NCI-H2107 (cell line): ENCODE measurements at regions not wholly inside any gene's neighbourhood (a gene's known extent, or its start where the extent isn't known, plus 50 kb on each side); places are given as distances from the start of the nearest gene placed in this dataset.
"Not testable (repeated sequence)": the region's sequence is repeated elsewhere in the genome, so short reads cannot be mapped to it uniquely, and the experiment has no call there.

Source experiments
- DNase-seq: peaks from one replicate; lab custom pipeline; 2025; lab: John Stamatoyannopoulos, UW

DNA sequence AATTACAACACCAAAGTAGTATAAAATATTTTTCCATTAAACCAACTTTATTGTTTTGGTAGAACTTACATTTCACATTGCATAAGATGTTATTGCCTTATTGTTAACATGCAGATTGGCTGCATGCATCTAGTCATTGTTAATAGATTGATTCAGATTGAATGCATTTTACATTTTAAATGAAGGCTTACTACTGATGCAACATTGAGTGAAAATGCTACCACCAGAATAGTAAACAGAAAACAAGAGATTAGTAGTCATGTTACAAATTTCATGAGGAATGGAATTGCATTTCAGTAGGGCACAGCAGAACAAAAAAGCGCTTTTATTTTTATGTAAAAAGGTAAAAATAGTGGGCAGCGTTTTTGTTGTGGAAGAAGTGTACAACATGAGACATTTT, 298.3 kb downstream of the ARL4A start:
- no peak for DNase-seq

DNA sequence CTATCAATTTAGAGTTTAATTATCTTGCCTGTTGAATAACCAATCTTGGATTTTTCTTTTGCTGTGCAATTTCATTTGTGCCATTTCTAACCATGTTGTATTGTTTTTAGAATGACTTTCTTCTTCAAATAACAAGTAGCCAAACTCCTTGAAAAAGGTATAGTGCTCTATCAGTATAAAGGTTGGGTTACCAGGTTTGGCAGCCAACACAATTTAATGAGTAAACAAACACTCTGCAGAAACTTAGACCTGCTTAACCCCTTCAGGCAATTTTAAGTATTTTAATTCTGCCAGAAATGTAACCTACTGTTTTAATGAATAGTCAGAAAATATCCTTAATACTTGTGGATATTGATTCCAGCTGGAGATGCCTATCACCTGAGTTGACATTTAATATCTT, 299.8 kb downstream of the ARL4A start:
- no peak for DNase-seq

DNA sequence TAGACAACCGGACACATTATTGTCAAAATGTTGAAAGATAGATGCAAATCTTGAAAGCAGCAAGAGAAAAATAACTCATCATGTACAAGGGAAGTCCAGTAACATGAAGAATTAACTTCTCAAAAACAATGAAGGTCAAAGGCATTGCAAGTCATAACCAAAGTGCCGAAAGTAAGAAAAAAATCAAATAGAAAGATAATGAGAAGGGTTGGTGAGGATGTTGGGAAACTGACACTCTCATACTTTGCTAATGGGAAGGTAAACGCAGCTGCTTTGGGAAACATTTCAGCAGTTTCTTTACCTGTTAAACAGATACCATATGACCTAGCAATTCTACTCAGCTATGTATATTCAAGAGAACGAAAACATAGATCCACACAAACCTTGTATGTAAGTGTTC, 303.0 kb downstream of the ARL4A start:
- DNase-seq: no peak

DNA sequence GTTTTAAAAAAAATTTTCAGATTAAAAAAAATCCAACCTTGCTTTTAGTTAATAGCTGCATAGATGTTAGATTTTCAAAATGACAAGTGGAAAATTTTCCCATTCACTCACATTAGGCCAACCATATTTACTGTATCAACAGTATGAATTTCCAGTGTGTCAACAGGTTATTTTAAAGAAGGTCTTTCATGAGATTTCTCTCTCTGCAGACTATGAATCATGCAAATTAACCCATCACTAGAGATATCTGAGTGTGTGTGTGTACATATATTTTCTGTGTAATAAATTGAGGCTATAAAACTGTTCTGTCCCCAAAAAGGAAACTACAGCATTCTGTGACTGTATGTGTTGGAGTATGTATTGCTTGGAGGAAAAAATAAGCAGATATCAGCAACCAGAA, 305.6 kb downstream of the ARL4A start:
- DNase-seq: no peak

DNA sequence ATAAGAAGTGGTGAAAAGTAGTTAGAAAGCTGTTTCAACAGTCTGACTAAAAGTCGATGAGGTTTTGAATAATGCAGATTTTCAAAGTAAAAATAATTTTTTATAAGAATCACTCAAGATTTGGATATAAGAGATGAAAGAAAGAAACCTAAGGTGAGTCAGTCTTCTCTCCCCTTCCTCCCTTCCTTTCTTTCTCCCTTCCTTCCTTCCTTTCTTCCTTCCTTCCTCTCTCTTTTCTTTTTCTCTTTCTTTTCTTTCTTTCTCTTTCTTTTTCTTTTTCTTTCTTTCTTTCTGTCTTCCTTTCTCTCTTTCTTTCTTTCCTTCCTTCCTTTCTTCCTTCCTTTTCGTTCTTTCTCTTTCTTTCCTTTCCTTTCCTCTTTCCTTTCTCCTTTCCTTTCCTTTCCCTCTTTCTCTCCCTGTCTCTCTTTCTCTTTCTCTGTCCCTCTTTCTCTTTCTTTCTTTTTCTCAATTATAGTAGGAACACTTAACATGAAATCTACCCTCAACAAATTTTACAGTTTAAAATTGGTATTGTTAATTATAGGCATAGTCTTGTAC, 308.6 kb downstream of the ARL4A start:
- DNase-seq: no peak

DNA sequence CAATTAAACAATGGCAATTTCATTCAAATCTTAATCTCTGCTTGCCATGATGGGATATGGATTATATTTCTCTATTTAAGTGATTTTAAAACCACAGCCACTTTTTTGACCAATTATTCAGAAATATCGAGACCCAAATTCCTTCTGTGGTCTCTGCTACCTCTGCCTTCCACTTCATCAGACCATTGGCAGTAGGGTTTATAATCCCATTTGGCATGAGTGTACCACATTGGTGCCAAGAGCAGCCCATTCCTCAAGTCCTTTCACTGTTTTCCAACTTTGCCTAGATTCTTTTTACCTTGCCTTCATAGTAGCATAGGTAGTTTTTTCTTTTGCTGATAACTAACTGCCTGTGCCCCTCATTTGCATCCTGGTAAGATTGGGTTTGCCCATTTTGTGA, 319.9 kb downstream of the ARL4A start:
- no peak for DNase-seq

DNA sequence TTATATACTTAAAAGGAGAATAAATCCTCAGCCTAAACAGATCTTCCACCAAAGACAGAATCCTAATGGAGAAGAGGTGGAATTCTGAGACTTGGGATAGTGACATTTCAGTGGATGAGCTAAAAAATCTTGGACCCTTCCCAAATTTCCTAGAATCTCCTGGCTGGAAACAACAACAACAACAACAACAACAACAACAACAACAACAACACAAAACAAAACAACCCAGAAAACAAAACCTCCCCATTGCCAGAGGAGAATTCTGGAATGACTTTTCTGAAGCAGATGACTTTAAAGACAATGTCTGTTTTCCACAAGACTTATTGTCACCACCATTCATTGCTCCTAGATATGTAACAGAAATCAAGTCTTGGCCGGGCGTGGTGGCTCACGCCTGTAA, 322.1 kb downstream of the ARL4A start:
- no peak for DNase-seq

DNA sequence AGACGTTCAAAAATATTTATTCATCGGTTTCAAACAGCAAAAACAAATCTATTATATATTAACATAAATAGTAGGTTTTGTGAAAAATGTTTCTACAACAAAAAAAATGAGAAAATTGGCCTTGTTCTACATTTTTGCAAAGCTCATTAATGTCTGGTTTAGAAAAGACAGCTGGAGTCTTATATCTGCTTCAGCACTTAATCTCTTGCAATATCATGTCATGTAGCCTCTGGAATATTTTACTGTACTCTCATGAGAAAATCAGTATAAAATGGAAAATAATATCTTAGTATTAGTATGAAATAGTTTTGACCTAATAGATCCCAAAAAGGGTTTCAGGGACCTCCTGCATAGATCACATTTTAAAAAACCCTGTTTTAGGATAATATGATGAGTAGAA, 326.6 kb downstream of the ARL4A start:
- DNase-seq: no peak

DNA sequence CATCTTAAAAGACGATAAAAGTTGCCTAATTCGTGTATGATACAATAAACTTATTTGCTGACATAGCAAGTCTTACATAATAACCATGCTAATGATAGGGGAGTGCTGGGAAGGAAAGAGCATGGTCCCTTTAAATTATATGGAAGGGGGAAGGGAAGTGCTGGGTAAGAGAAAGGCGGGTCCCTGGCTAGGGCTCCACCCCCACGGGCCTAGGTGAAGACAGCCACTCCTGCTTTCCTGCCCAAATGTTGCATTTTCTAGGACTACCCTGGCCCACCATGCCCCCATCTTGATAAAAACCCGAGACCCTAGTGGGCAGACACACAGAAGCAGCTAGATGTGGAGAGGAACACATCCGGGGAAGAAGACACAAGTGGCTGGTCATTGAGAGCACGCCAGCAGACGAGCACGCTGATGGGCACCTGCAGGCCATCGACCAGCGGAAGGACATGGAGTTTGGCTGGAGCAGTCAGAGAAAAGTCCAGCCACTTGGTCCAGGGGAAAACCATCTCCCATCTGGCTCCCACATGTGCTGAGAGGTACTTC, 328.7 kb downstream of the ARL4A start:
- no peak for DNase-seq

DNA sequence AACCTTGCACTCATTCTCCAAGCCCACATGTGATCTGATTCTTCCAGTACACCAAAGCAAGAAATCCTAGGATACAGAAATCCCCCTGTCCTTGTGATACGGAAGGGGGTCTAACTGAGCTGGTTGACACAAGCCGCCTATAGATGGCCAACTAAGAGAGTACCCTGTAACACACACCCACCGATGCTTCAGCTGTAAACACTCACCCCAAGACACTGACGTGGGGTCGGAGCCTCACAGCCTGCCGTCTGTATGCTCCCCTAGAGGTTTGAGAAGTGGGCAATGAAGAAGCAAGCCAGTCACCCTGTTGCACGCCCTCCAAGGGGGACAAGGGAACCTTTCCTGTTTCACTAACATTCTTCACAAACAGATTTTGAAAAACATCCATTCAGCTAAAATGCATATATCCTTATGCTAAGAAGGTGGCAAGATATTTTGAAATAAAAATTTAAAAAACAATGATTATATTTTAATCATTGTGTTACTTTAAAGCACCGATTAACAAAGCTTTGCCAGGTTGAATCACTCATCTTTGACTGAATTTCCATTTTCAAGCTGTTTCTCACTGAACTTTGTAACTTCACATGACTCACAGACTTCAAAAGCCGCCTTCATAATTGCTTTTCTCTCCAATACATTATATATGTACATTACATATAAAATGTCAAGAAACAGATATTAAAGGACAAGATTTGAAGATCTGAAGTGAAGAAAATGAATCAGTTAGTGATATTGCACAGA, 329.3 kb downstream of the ARL4A start:
- DNase-seq: no peak

DNA sequence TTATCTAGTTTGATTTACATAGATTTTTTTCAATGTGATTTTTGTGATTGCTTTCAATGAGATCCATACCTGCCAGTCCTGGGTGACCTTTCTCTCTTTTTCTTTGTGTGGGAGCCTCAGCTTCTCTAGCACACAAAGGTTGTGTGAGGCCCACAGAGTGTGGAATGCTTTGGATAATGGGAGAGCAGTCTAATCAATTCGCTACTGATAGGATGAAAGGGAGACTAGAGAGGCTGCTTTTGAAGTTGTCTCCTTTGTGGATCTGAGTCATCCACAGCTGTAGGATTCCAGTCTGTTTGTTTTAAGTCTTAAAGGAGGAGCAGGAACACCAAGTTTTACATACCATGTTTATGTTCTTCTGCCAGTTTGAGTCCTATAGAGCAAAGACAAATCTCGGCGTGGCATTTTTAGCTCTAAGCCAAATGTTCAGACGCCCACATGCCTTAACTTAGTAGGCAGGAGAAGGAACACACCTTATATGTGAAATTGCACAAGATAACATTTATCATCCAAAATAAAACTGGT, 330.0 kb downstream of the ARL4A start:
- DNase-seq: no peak

DNA sequence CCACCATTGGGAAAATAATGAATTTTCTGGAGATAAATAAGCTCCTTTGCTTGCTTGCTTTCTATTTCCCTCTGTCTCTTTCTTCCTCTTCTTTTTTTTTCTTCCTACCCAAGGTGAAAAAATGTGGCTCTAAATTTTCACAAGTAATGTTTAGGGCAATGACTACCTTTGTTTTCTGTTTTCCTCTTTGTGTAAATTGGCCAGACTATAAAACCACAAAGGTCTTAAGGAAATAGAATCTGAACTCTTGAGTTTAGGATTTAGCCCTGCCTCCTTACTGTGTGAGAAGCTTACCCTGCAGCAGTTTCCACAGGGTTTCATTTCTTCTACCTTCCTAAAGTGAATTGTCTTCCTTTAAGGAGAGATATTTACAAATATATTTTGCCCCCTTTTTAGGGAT, 330.4 kb downstream of the ARL4A start:
- DNase-seq: no peak

DNA sequence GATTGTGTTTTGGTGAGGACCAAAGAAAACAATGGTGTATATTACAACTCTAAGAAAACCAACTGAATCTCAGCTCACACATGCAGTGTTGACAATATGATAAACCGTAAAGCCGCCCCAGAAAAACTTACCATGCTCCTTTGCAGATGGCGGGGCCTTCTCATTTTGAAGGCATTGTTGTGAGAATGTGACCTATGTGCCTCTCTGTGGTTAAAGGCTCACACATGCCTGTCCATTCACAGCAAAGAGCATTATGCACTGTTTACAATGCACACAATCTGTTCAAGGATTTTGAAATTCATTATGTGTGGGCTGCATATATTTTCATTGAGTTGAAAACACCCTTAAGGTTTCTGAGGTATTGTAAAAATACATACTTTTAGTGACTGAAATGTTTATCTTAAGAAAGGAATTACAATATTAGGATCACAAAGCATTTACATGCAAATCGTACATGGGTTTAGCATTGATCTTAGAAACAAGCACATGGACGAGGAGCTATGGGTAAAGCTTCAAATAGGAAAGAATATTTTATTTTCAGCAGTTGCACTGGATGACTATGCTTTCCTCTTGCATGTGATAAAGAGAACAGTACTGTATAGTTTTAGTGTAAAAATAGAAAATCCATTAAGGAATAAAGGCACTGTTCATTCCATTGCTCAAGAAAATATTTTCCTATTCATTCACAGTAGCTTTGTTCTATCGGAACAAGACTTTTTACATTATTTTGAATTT, 334.3 kb downstream of the ARL4A start:
- no peak for DNase-seq

DNA sequence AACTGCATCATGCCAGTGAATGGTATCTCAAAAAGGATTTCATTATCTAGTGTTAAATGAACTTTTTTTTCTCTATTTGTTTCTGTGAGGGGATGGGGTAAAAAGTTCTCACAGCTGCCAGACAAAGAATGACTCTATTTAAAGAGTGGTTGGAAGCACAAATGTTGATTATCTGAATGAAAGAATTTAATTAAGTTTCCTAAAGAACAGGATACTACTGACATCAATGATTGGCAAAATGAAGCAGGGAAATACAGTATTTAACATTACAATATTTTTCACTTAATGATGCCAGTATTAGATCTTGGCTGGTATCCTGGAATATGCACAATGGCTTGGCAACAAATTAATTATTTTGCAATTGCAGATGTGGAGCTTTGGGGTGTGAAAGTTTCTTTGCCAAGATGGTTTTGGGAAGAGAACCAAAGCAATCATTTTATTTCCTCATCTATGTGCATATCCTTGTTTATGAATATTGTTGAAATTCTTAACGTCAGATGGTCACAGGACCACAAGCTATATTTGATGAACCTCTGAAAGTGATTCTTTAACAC, 336.8 kb downstream of the ARL4A start:
- DNase-seq: no peak

DNA sequence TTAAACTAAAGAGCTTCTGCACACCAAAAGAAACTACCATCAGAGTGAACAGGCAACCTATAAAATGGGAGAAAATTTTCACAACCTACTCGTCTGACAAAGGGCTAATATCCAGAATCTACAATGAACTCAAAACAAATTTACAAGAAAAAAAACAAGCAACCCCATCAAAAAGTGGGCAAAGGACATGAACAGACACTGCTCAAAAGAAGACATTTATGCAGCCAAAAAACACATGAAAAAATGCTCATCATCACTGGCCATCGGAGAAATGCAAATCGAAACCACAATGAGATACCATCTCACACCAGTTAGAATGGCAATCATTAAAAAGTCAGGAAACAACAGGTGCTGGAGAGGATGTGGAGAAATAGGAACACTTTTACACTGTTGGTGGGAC, 337.6 kb downstream of the ARL4A start:
- not testable (repeated sequence) for DNase-seq

DNA sequence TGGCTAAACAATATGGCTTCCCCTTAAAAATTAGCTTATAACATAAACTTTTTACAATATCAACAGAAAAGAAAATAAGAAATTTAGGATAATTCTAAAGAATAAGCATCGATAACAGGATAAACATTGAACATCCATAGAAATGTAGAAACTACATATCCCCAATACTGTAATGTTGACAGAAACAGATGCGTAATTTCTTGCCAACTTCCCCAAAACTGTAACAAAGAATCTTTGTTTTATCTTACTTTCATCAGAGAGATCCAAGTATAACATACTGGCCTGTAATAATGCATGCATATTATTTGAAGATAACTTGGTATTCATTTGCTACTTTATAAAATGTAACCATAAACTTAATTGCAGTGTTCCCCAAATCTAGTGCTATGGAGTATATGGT, 339.9 kb downstream of the ARL4A start:
- no peak for DNase-seq

DNA sequence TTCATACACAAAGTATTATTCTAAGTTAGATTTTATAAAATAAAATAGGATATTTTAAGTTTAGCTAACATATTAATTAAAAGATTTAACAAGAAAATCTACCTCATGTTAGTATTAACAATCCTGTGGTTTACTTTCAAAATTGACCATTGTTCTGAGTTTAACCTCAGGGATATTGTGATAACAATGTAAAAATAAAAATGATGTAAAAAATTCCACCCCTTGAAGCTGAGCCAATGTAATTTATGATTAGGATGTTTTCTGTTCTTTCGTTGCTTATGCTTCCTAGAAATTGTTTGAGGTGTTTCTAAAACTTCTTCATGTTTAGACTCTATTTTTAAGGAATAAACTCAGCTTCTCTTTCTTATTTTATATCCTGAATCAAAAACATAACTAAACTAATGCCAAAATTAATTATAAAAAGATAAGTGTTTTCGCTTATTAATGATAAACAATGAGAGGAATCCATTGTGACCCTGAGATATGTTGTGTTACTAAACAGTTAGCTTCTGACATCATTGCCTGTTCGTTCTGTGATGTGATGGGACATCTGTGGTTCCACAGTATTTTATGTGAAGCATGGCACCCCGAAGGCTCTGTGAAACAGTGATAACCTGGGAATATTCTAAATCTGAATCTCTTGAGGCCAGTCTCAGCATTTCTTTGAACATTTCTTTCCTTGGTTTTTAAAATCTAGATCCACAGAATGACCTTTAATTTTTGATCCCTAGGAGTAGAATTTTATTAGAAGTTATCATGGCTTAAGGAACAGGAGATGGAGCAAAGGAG, 340.8 kb downstream of the ARL4A start:
- no peak for DNase-seq

DNA sequence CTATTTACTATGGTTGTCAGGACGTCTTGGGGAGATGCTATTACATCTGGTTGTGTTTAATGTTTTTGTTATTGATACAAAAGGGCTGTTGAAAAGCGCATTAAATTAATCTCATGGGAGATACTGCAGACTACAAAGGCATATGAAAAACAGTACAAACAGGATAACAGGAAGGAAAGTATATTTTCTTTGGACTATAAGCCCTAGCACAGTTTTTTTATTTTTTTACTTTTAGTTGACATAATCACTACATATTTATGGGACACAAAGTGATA, 341.3 kb downstream of the ARL4A start:
- DNase-seq: no peak

DNA sequence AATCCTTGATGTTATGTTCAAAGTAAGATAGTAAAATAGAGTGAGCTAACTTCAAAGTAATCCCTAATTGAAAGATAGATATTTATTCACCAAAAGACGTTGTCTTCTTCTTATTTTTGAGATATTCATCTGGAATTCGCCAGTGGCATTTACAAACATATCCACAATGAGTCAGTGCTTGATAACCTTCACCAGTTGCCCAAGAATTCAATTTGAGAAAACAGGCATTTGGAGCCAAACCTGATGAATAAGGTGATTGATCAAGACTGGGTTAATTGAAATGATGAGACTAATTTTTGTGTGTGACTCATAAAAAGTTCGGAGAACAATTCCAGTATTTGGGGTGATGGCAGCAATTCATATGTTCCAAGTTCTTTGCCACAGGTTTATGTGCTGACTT, 344.0 kb downstream of the ARL4A start:
- no peak for DNase-seq

DNA sequence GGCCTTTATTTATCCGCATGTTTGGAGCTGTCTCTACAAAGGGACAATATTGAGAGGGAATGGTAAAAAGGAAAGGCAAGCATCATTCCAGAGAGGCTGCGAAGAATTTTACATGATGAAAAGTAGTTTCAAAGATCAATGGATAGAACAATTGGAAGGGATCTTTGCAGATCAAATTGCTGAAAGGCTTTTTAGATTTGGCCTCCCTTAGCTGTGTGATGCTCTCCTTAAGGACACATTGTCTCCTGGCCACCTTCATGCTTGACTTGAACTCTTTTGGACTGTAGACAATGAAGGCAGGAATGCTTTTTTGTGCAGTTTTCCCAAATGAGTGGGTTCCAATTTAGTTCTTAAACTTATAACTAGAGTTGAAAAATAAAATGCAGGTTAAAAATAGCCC, 344.7 kb downstream of the ARL4A start:
- DNase-seq: no peak

DNA sequence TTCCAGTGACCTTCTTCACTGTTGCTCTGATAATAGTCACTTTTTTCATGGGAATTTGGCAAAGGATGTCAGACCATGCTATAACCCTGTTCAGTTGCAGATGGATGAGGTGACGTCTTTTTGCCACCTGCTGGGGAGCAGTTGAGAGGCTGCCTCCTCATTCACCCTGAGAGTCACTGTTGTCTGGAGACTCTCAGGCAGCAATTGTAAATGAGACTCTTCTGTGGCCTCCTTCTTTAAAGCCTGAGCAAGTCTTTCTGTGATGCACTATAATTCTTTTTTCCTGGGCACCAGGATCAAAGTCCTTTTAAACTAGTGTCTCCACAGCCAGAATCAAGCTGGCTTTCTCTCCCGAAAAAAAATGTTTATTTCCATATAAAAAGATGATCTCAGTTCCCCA, 345.1 kb downstream of the ARL4A start:
- no peak for DNase-seq

DNA sequence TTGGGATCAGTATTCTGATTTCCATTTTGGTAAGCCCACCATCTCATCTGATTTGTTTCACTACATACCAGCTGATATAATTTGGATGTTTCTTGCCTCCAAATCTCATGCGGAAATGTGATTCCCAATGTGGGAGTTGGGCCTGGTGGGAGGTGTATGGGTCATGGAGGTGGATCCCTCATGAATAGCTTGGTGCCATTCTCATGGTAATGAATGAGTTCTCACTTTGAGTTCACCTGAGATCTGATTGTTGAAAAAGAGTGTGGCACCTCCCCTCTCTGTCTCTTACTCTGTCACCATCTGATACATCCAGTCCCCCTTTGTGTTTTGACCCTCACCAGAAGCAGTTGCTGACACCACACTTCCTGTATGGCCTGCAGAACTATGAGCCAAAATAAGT, 347.3 kb downstream of the ARL4A start:
- DNase-seq: no peak
